ENCODE measurements at regions not wholly inside any gene's neighbourhood (a gene's known extent, or its start where the extent isn't known, plus 50 kb on each side); places are given as distances from the start of the nearest gene placed in this dataset.

DNA sequence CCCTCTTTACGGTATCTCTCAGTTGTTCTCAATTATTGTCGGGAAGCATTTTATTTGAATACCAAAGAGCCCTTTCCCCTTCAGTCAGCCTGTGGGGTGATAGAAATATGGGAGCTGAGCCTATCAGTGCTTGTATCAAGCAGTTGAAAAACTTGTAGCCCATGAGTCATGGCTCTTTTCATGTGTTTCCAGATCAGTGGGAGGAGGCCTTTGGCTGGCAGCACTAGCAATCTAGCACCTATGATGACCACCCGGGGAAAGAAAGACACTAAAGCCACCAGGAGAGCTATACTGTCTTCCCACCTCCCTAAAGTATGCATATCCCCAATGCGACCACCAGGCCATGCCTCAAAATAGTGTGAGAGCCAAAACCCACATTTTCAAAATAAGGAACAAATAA lies 696.9 kb upstream of the C9orf72 start:
- Histone ChIP-seq H3K4me3 (ENCODE audit: low read depth, low read length) (no peak overlapping the region), H3K27ac (ENCODE audit: extremely low read depth, low read depth, low read length) (no peak overlapping the region), H3K36me3 (ENCODE audit: control insufficient read depth in 2 of 2, insufficient read depth in 1 of 2, low read length in 2 of 2) (no peaks in the 10 kb centered on the region), H3K4me1 (ENCODE audit: control insufficient read depth, insufficient read depth, low read length) (no peaks in the 10 kb centered on the region), H3K9me3 (ENCODE audit: control insufficient read depth, insufficient read depth, low read depth, low read length) (no peaks in the 10 kb centered on the region)
- TF ChIP-seq ZNF544 (tag by site-specific recombination; IDR thresholded peaks at IDR 0.05) (no peak), SCRT2 (tag by site-specific recombination; IDR thresholded peaks at IDR 0.05) (no peak), ZNF768 (tag by site-specific recombination; IDR thresholded peaks at IDR 0.05) (no peak), SETDB1 (IDR thresholded peaks at IDR 0.05; ENCODE audit: insufficient read length, low read length) (no peak), KLF10 (tag by site-specific recombination; IDR thresholded peaks at IDR 0.05) (no peak), ZNF2 (tag by site-specific recombination; IDR thresholded peaks at IDR 0.05) (no peak), ZNF292 (tag by site-specific recombination; IDR thresholded peaks at IDR 0.05; ENCODE audit: borderline replicate concordance, low read depth) (no peak), ZNF114 (tag by site-specific recombination; IDR thresholded peaks at IDR 0.05) (no peak), ZNF624 (tag by site-specific recombination; IDR thresholded peaks at IDR 0.05) (no peak), SP3 (tag by site-specific recombination; IDR thresholded peaks at IDR 0.05) (no peak), ZNF23 (tag by site-specific recombination; IDR thresholded peaks at IDR 0.05; ENCODE audit: borderline replicate concordance) (no peak), KLF7 (tag by site-specific recombination; IDR thresholded peaks at IDR 0.05; ENCODE audit: borderline replicate concordance) (no peak), ZNF146 (tag by site-specific recombination; IDR thresholded peaks at IDR 0.05) (no peak), ZNF350 (tag by site-specific recombination; IDR thresholded peaks at IDR 0.05) (no peak)
- TF ChIP-seq, protein P1, sequence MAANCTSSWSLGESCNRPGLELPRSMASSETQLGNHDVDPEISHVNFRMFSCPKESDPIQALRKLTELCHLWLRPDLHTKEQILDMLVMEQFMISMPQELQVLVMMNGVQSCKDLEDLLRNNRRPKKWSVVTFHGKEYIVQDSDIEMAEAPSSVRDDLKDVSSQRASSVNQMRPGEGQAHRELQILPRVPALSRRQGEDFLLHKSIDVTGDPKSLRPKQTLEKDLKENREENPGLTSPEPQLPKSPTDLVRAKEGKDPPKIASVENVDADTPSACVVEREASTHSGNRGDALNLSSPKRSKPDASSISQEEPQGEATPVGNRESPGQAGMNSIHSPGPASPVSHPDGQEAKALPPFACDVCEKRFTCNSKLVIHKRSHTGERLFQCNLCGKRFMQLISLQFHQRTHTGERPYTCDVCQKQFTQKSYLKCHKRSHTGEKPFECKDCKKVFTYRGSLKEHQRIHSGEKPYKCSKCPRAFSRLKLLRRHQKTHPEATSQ (tag by site-specific recombination; IDR thresholded peaks at IDR 0.05): no peak
- TF ChIP-seq, protein P2, sequence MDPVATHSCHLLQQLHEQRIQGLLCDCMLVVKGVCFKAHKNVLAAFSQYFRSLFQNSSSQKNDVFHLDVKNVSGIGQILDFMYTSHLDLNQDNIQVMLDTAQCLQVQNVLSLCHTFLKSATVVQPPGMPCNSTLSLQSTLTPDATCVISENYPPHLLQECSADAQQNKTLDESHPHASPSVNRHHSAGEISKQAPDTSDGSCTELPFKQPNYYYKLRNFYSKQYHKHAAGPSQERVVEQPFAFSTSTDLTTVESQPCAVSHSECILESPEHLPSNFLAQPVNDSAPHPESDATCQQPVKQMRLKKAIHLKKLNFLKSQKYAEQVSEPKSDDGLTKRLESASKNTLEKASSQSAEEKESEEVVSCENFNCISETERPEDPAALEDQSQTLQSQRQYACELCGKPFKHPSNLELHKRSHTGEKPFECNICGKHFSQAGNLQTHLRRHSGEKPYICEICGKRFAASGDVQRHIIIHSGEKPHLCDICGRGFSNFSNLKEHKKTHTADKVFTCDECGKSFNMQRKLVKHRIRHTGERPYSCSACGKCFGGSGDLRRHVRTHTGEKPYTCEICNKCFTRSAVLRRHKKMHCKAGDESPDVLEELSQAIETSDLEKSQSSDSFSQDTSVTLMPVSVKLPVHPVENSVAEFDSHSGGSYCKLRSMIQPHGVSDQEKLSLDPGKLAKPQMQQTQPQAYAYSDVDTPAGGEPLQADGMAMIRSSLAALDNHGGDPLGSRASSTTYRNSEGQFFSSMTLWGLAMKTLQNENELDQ (tag by site-specific recombination; IDR thresholded peaks at IDR 0.05; ENCODE audit: low read depth): no peak
- TF ChIP-seq, protein P3, sequence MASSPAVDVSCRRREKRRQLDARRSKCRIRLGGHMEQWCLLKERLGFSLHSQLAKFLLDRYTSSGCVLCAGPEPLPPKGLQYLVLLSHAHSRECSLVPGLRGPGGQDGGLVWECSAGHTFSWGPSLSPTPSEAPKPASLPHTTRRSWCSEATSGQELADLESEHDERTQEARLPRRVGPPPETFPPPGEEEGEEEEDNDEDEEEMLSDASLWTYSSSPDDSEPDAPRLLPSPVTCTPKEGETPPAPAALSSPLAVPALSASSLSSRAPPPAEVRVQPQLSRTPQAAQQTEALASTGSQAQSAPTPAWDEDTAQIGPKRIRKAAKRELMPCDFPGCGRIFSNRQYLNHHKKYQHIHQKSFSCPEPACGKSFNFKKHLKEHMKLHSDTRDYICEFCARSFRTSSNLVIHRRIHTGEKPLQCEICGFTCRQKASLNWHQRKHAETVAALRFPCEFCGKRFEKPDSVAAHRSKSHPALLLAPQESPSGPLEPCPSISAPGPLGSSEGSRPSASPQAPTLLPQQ (tag by site-specific recombination; IDR thresholded peaks at IDR 0.05): no peak
- ChIA-PET CTCF (no interaction called here), POLR2A (interaction anchor here (0.6 kb wide), 1 partner anchor 10 kb away, joined by 5 read pairs; no protein-coding TSS in a partner anchor)

DNA sequence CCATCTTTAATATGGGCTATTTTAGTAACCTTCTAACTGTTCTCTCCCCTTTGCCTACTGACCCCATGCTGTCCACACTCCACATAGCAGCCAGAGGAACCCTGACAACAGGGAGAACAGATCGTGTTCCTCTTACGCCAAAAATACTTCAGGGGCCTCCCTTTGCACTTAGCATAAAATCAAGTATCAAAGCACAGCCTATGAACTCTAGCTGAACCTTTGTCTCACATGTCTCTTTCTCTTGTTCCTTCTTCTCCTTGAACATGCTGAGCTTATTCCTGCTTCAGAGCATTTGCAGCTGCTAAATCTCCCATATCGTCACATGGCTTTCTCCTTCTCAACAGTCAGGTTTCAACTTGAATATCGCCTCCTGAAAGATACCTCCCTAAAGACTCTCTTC lies 698.8 kb upstream of the C9orf72 start:
- no peaks in the 10 kb centered on the region for H3K9me3 ChIP-seq (ENCODE audit: control insufficient read depth, insufficient read depth, low read depth, low read length)
- POLR2A ChIA-PET: no interaction called here
- no peak overlapping the region for H3K27ac ChIP-seq (ENCODE audit: extremely low read depth, low read depth, low read length)
- CTCF ChIA-PET: interaction anchor here (0.5 to 0.8 kb wide), 2 partner anchors 59 to 97 kb away, joined by 4 read pairs; no protein-coding TSS in a partner anchor
- H3K36me3 ChIP-seq (ENCODE audit: control insufficient read depth in 2 of 2, insufficient read depth in 1 of 2, low read length in 2 of 2): no peaks in the 10 kb centered on the region
- TF ChIP-seq, protein P4, sequence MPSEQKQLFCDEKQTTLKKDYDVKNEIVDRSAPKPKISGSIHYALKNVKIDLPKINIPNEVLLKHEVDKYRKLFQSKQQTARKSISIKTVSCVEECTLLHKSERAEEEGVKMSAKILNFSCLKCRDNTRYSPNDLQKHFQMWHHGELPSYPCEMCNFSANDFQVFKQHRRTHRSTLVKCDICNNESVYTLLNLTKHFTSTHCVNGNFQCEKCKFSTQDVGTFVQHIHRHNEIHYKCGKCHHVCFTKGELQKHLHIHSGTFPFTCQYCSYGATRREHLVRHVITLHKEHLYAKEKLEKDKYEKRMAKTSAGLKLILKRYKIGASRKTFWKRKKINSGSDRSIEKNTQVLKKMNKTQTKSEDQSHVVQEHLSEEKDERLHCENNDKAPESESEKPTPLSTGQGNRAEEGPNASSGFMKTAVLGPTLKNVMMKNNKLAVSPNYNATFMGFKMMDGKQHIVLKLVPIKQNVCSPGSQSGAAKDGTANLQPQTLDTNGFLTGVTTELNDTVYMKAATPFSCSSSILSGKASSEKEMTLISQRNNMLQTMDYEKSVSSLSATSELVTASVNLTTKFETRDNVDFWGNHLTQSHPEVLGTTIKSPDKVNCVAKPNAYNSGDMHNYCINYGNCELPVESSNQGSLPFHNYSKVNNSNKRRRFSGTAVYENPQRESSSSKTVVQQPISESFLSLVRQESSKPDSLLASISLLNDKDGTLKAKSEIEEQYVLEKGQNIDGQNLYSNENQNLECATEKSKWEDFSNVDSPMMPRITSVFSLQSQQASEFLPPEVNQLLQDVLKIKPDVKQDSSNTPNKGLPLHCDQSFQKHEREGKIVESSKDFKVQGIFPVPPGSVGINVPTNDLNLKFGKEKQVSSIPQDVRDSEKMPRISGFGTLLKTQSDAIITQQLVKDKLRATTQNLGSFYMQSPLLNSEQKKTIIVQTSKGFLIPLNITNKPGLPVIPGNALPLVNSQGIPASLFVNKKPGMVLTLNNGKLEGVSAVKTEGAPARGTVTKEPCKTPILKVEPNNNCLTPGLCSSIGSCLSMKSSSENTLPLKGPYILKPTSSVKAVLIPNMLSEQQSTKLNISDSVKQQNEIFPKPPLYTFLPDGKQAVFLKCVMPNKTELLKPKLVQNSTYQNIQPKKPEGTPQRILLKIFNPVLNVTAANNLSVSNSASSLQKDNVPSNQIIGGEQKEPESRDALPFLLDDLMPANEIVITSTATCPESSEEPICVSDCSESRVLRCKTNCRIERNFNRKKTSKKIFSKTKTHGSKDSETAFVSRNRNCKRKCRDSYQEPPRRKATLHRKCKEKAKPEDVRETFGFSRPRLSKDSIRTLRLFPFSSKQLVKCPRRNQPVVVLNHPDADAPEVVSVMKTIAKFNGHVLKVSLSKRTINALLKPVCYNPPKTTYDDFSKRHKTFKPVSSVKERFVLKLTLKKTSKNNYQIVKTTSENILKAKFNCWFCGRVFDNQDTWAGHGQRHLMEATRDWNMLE (tag by site-specific recombination; conservative IDR thresholded peaks at IDR 0.05; ENCODE audit: low read depth): no peak
- H3K4me3 ChIP-seq (ENCODE audit: low read depth, low read length): no peak overlapping the region
- H3K4me1 ChIP-seq (ENCODE audit: control insufficient read depth, insufficient read depth, low read length): no peaks in the 10 kb centered on the region

Measured in HEK293 (cell line).